ENCODE measurements at regions not wholly inside any gene's neighbourhood (a gene's known extent, or its start where the extent isn't known, plus 50 kb on each side); places are given as distances from the start of the nearest gene placed in this dataset.

DNA sequence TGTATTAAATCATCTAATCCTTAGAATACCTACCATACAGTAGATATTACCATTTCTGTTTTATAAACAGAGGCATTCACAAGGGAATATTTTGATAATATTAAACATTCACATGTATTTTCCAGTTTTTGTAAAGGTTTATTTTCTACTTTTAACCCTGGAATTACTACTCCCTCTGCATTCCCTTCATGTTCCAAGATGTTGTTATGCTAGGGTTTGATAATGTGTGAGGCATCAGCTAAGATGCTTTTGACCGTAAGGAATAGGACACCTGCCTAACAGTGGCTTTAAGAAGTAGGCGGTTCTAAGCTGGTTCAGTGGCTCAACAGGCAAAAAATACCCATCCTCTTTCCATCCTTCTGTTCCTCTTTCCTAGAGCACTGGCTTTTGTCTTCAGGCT is 131.9 kb upstream of the USP24 start:
- no peak for DNase-seq
- no peak overlapping the region for H3K4me3 Mint-ChIP-seq
- peaks cover 11% of the 10 kb centered on the region for H3K27me3 Mint-ChIP-seq
- no peak overlapping the region for H3K27ac Mint-ChIP-seq
- H3K9me3 Mint-ChIP-seq, result no peaks in the 10 kb centered on the region
- H3K36me3 Mint-ChIP-seq (ENCODE audit: low read depth), result no peaks in the 10 kb centered on the region
- no peaks in the 10 kb centered on the region for H3K4me1 Mint-ChIP-seq (ENCODE audit: low read depth)

DNA sequence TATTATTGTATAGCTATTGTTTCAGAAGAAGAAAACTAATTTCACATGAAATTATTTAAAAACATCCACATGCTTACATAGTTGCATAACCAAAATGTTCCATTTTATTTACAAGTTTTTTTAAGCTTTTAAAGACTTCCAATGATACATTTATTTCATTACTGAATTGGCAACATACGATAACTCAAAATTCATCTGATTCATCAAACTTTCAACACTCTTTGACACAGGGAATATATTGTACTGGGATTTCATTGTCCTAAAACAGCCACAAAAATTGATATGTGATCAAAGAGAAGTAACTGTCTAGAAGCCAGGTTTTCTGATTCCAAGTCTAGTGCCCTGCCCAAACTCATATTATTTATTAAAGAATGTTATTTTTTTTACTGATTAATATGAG is 131.4 kb upstream of the USP24 start:
- peaks cover 11% of the 10 kb centered on the region for H3K27me3 Mint-ChIP-seq
- DNase-seq, result no peak
- H3K27ac Mint-ChIP-seq, result no peak overlapping the region
- no peaks in the 10 kb centered on the region for H3K36me3 Mint-ChIP-seq (ENCODE audit: low read depth)
- H3K4me1 Mint-ChIP-seq (ENCODE audit: low read depth), result no peaks in the 10 kb centered on the region
- H3K9me3 Mint-ChIP-seq, result no peaks in the 10 kb centered on the region
- H3K4me3 Mint-ChIP-seq, result no peak overlapping the region

DNA sequence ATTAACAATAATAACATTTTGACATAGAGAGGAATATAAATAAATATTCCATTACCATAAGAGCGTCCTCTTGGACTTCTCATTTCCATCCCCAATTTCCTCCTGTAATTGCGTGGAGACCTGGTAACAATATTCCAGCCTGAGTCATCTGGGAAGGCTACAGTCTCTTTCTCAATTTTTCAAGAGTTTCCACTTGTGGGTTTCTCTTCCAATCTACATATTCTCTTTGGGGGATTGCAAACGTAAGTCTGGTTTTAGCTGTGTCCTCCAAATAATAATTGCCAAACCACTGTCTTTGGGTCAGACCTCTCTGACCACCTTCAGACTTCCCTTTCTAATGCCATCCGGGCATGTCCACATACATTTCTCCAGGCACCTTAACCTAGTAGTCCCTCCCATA is 124.5 kb upstream of the USP24 start:
- Mint-ChIP-seq H3K4me3 (no peak overlapping the region), H3K27me3 (no peaks in the 10 kb centered on the region), H3K9me3 (peaks cover 11% of the 10 kb centered on the region), H3K27ac (no peak overlapping the region), H3K4me1 (ENCODE audit: low read depth) (peaks cover 8% of the 10 kb centered on the region), H3K36me3 (ENCODE audit: low read depth) (no peaks in the 10 kb centered on the region)
- DNase-seq, result no peak

DNA sequence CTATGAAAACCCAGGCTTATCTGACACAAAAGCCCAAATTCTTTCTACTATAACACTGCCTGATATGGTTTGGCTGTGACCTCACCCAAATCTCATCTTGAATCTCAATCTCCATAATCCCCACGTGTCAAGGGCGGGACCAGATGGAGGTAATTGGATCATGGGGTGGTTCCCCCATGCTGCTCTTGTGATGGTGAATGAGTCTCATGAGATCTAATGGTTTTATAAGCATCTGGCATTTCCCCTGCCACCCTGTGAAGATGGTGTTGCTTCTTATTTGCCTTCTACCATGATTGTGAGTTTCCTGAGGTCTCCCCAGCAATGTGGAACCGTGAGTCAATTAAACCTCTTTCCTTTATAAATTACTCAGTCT is 123.3 kb upstream of the USP24 start:
- no peak overlapping the region for H3K27ac Mint-ChIP-seq

DNA sequence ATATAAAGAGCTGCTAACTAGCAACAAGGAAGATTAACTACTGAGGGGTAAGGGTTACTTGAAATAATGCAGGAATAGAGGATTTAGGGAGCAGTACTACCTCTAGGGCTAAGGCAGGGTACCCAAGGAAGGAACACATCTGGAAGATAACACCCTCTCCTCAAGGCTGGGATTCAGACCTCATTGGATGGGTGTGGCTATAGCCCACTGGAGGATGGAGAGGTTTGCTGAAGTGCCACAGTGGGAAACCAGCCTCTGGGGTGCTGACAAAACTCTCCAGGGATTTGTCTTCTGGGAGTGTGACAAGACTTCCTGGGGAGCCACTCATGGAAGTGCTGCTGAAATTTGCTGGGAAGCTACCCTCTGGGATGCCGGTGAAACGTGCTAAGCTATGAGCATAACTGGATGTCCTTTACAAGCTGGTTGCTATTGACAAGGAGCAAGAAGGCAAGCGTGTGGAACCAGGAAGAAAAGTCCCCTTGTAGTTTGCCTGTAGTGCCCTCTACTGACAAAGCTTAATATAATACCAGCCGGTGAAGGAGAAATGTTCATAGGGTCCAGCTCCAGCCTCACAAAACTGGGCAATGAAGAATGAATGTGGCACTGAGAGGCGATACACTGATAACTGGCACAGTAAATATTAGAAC is 122.8 kb upstream of the USP24 start:
- DNase-seq, result no peak
- Mint-ChIP-seq H3K4me1 (ENCODE audit: low read depth) (peaks cover 8% of the 10 kb centered on the region), H3K36me3 (ENCODE audit: low read depth) (no peaks in the 10 kb centered on the region), H3K27me3 (peaks cover 2% of the 10 kb centered on the region), H3K27ac (peak overlapping the region; percentile 24), H3K4me3 (no peak overlapping the region), H3K9me3 (peaks cover 11% of the 10 kb centered on the region)

More for the DNA sequence above, 123.3 kb upstream of the USP24 start:
- DNase-seq, result no peak
- H3K4me3 Mint-ChIP-seq, result no peak overlapping the region
- peaks cover 8% of the 10 kb centered on the region for H3K4me1 Mint-ChIP-seq (ENCODE audit: low read depth)
- H3K36me3 Mint-ChIP-seq (ENCODE audit: low read depth), result no peaks in the 10 kb centered on the region
- peaks cover 11% of the 10 kb centered on the region for H3K9me3 Mint-ChIP-seq
- peaks cover under 1% of the 10 kb centered on the region for H3K27me3 Mint-ChIP-seq

DNA sequence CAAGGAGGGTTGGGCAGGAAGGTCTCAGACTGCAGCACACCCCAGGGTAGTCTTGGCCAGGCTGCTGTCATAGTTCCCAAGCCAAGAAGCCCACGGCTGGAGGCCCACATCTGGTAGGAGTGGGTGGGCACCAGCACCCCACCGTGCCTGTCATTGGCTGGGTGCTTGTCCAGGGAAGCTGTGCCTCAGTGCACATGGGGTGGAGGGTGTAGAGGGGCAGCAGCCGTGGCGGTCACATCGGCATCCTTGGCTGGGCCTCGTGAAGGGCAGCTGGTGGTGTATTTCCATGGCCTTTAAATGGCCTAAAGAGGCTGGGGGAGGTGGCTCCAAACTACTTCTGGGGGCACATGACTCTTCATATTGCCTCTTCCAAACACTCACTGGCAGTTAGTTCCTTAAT is 119.6 kb upstream of the USP24 start:
- Mint-ChIP-seq H3K4me1 (ENCODE audit: low read depth) (peaks cover 8% of the 10 kb centered on the region), H3K4me3 (no peak overlapping the region), H3K27ac (no peak overlapping the region), H3K36me3 (ENCODE audit: low read depth) (no peaks in the 10 kb centered on the region), H3K27me3 (peaks cover 2% of the 10 kb centered on the region), H3K9me3 (peaks cover under 1% of the 10 kb centered on the region)
- no peak for DNase-seq

DNA sequence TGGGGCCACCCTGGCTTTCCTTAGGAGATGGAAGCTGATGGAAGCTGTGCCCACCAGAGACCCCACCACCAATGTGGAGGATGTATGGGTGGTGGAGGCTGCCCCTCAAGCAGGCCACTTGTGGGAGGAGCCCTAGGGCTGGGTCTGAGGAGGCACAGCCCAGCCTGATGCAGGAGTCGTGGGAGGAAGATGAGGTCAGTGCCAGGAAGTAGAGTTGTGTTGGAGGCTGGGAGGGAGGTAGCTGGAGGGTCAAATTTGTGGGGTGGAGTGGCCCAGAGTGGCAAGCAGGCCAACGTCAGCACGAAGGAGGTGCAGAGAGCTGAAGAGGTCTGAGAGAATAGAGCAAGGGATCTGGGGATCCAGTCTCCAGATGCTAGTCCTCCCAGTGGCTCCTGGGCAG is 119.0 kb upstream of the USP24 start:
- DNase-seq, result no peak
- H3K4me3 Mint-ChIP-seq, result no peak overlapping the region
- no peaks in the 10 kb centered on the region for H3K9me3 Mint-ChIP-seq
- H3K36me3 Mint-ChIP-seq (ENCODE audit: low read depth), result no peaks in the 10 kb centered on the region
- H3K4me1 Mint-ChIP-seq (ENCODE audit: low read depth), result peaks cover 8% of the 10 kb centered on the region
- H3K27ac Mint-ChIP-seq, result no peak overlapping the region
- H3K27me3 Mint-ChIP-seq, result peaks cover 2% of the 10 kb centered on the region

DNA sequence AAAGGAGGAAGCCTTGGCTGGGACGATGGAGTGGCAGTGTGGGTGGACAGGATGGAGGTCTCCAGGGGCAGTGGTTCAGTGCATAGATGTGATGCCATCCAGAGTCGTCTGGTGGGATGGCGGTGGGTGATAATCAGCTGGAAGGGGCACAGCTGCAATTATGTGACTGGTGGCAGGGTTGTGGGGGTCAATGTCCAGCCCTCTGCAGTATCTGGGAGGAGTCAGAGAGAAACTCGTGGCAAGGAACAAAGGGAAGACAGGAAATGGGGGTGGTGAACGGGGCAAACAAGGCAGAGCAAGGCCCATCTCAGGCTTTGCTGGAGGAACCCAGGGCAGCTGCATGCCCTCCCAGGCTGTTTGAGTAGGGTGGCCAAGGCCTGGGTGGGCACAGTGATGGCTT is 118.3 kb upstream of the USP24 start:
- Mint-ChIP-seq H3K27ac (no peak overlapping the region), H3K4me1 (ENCODE audit: low read depth) (peaks cover 5% of the 10 kb centered on the region), H3K36me3 (ENCODE audit: low read depth) (no peaks in the 10 kb centered on the region), H3K9me3 (no peaks in the 10 kb centered on the region), H3K27me3 (peaks cover 2% of the 10 kb centered on the region), H3K4me3 (no peak overlapping the region)
- DNase-seq, result no peak

DNA sequence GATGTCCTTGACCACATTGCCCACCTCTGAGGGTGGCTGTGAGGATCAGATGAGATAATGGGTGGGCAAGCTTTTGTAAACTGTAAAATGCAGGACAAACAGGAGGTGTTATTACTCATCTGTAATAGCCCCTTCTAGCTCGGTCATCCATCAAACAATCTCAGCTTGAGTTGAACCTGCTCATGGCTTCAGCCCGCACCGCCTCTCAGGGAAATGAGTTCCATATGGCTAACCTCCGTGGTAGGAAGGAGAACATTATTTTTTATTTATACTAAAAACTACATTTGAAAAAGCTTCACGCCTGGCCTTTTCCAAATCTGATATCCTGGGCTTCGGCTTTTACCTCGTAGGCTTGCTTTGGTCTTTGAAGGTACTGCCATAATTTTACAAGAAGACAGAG is 116.2 kb upstream of the USP24 start:
- no peaks in the 10 kb centered on the region for H3K9me3 Mint-ChIP-seq
- H3K4me3 Mint-ChIP-seq, result no peak overlapping the region
- no peaks in the 10 kb centered on the region for H3K36me3 Mint-ChIP-seq (ENCODE audit: low read depth)
- no peaks in the 10 kb centered on the region for H3K4me1 Mint-ChIP-seq (ENCODE audit: low read depth)
- peaks cover 4% of the 10 kb centered on the region for H3K27me3 Mint-ChIP-seq
- no peak overlapping the region for H3K27ac Mint-ChIP-seq
- DNase-seq, result no peak

DNA sequence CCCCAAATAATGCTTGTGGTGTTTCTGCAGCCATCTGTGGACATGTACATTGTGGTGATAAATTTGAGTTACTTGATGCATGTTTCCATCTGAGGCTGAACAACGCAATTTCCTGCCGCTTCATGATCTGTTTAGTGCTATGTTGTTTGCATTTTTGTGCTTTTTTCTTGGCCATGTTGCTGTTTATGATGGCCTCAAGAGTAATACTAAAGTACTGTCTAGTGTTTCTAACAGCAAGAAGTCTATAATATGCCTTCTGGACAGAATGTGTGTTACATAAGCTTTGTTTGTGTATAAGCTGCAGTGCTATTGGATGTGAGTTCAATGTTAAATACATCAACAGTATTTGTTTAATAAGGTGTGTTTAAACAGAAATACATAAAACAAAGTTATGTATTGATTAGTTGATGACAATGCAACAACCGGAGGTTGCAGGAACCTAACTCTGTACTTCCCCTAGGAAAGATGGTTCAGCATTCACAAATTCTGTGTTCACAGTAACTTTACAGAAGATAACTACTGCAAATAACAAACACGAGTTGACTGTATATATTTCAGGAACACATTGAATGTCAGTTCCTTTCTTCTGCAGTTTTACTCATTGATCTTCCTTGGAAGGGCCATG is 114.8 kb upstream of the USP24 start:
- Mint-ChIP-seq H3K27ac (no peak overlapping the region), H3K4me3 (no peak overlapping the region), H3K4me1 (ENCODE audit: low read depth) (no peaks in the 10 kb centered on the region), H3K27me3 (peaks cover 13% of the 10 kb centered on the region), H3K9me3 (no peaks in the 10 kb centered on the region), H3K36me3 (ENCODE audit: low read depth) (no peaks in the 10 kb centered on the region)
- DNase-seq, result no peak

DNA sequence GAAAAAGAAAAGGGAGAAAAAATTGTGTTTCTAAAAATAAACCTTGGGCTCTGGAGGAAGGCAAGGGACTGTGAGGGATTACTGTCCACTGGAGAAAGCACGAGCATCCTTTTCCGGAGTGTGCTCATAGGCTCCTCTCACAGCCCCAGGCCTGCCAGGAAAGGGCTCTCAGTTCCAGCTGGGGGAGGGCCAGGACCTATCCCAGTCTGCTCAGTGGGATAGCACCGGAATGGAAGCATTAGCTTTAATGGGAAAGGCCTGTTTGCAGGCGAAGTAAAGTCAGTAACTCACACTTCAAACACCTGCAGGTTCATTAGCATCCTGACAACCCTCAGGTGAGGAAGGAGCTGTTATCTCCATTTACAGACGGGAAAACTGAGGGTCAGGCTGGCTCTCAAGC is 113.9 kb upstream of the USP24 start:
- Mint-ChIP-seq H3K27ac (no peak overlapping the region), H3K9me3 (no peaks in the 10 kb centered on the region), H3K36me3 (ENCODE audit: low read depth) (no peaks in the 10 kb centered on the region), H3K27me3 (peaks cover 14% of the 10 kb centered on the region), H3K4me3 (no peak overlapping the region), H3K4me1 (ENCODE audit: low read depth) (no peaks in the 10 kb centered on the region)
- no peak for DNase-seq

DNA sequence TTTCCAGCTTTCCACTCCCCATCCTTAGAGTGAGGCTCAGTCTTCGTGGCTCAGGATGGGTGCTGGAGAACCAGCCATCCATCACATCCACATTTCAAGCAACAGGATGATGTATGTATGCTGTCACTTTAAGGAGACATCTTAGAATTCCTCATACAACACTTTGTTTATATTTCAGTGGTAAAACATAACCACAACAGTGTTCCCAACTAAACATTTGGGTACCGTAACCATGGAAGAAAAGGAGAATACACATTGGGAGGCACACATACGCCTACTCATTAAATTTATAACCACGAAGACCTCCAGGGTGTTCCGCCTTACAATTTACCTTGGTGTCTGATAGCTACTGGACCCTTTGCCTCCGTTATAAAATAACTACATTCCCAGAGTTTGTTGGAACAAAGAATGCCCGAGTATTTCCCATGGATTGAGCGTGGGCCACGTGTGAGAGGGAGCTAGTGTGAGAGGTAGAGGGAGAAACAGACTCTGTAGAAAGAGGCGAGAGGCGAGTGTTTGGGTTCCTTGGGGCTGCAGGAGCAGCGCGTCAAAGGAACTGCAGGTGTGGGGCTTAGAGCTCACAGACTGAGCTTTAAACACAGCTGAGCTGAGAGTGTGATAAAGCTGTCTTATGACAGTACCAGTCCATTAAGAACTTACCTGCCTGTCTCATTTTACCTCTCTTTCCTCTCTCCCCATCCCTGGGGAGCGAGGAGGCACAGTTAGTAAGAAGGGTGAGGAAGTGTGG is 111.5 kb upstream of the USP24 start:
- Mint-ChIP-seq H3K27me3 (peaks cover 15% of the 10 kb centered on the region), H3K9me3 (no peaks in the 10 kb centered on the region), H3K4me3 (no peak overlapping the region), H3K36me3 (ENCODE audit: low read depth) (no peaks in the 10 kb centered on the region), H3K27ac (no peak overlapping the region), H3K4me1 (ENCODE audit: low read depth) (no peaks in the 10 kb centered on the region)
- DNase-seq, result no peak

DNA sequence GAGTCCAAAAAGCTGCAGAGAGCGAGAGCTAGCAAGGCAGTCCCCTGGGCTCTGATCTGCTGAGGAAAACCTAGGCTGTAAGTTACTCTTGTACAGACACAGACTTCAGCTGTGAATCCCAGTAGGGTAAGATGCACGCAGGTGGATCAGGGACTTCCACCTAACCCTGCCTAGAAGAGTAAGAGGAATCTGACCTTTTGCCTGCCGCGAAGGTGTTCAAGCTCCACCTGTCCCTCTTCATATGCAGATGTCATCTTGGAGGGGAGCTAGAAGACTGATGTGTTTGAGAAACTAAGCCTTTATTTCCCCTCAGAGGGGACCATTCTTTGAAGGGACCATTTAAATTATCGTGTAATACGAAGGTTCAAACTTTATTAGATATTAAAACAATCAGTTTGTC is 108.6 kb upstream of the USP24 start:
- Mint-ChIP-seq H3K4me3 (no peak overlapping the region), H3K9me3 (no peaks in the 10 kb centered on the region), H3K27ac (no peak overlapping the region), H3K4me1 (ENCODE audit: low read depth) (no peaks in the 10 kb centered on the region), H3K27me3 (peaks cover 17% of the 10 kb centered on the region), H3K36me3 (ENCODE audit: low read depth) (no peaks in the 10 kb centered on the region)
- no peak for DNase-seq

DNA sequence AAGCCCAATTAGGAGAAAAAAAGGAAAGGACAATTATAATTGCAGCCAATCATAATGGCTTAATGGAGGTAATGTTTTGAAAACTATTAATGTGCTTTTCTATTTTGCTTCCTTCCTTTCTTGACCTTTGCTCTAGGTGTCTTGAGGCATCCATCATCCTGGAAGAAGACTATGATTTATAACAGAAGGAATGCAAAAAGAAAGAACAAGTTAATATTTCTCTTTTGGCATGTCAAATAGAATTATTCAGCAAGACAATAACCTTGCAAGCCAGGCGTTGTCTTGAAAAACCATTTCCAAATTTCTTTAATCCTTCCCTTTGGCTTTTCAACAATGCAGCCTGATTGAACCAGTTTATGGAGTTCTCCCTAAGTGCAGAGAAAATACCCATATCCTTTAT is 107.7 kb upstream of the USP24 start:
- no peaks in the 10 kb centered on the region for H3K36me3 Mint-ChIP-seq (ENCODE audit: low read depth)
- peaks cover 18% of the 10 kb centered on the region for H3K27me3 Mint-ChIP-seq
- no peaks in the 10 kb centered on the region for H3K9me3 Mint-ChIP-seq
- H3K27ac Mint-ChIP-seq, result no peak overlapping the region
- H3K4me1 Mint-ChIP-seq (ENCODE audit: low read depth), result no peaks in the 10 kb centered on the region
- H3K4me3 Mint-ChIP-seq, result no peak overlapping the region
- DNase-seq, result no peak

DNA sequence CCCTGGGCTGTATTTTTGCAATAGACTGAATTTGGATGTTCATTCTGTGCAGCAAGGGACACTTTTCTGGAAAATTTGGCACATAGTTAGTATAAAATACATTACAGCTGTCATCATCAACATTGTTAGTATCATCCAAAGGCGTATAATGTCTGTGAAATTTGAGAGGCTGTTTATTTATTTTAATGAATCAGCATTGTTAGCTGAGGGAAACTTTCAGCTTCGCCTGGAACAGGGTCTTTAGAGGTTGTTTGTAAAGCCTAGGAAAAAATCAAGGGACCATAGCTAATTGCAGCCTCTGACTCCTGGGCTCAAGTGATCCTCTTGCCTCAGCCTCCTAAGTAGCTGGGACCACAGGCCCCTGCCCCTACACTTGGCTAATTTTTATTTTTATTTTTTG is 106.8 kb upstream of the USP24 start:
- Mint-ChIP-seq H3K27me3 (peaks cover 18% of the 10 kb centered on the region), H3K4me1 (ENCODE audit: low read depth) (peaks cover under 1% of the 10 kb centered on the region), H3K9me3 (no peaks in the 10 kb centered on the region), H3K36me3 (ENCODE audit: low read depth) (no peaks in the 10 kb centered on the region), H3K4me3 (no peak overlapping the region), H3K27ac (no peak overlapping the region)
- no peak for DNase-seq

All from activated T-cell treated with anti-CD3 and anti-CD28 coated beads, Interleukin-2, amount 50 U/mL, for 24 hours (primary cell).